ENCODE measurements at regions not wholly inside any gene's neighbourhood (a gene's known extent, or its start where the extent isn't known, plus 50 kb on each side); places are given as distances from the start of the nearest gene placed in this dataset.

DNA sequence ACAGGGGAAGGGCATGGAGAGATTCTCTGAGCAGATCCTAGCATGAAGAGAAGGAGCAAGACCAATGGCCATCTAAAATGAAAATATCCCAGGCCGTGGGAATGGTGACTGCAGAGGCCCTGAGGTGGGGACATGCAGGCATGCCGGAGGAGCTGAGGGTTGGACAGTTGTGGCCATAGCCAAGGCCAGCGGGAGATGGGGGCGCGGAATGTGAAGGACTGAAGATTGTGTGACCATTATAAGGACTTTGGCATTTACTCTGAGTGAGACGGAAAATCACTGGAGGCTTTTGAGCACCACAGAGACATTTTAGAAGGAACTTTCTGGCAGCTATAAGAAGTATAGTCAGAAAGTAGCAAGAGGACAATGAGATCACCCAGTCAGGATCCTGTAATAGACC, 341.1 kb downstream of the SFMBT2 start:
- TF ChIP-seq KAT7 (CRISPR knock-in tag; IDR thresholded peaks at IDR 0.05; ENCODE audit: borderline replicate concordance) = no peak
- TF ChIP-seq, protein P1, sequence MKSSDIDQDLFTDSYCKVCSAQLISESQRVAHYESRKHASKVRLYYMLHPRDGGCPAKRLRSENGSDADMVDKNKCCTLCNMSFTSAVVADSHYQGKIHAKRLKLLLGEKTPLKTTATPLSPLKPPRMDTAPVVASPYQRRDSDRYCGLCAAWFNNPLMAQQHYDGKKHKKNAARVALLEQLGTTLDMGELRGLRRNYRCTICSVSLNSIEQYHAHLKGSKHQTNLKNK (CRISPR knock-in tag; IDR thresholded peaks at IDR 0.05) = no peak
- no peak for TF ChIP-seq ZNF138 (CRISPR knock-in tag; conservative IDR thresholded peaks at IDR 0.05)
- no peak for TF ChIP-seq RELA (CRISPR knock-in tag; IDR thresholded peaks at IDR 0.05; ENCODE audit: borderline replicate concordance)
- TF ChIP-seq TEAD4 (CRISPR knock-in tag; IDR thresholded peaks at IDR 0.05) = no peak
- TF ChIP-seq, protein P2, sequence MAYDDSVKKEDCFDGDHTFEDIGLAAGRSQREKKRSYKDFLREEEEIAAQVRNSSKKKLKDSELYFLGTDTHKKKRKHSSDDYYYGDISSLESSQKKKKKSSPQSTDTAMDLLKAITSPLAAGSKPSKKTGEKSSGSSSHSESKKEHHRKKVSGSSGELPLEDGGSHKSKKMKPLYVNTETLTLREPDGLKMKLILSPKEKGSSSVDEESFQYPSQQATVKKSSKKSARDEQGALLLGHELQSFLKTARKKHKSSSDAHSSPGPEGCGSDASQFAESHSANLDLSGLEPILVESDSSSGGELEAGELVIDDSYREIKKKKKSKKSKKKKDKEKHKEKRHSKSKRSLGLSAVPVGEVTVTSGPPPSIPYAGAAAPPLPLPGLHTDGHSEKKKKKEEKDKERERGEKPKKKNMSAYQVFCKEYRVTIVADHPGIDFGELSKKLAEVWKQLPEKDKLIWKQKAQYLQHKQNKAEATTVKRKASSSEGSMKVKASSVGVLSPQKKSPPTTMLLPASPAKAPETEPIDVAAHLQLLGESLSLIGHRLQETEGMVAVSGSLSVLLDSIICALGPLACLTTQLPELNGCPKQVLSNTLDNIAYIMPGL (CRISPR knock-in tag; IDR thresholded peaks at IDR 0.05) = no peak
- TF ChIP-seq SP1 (CRISPR knock-in tag; conservative IDR thresholded peaks at IDR 0.05) = no peak
- TF ChIP-seq FOXP1 (CRISPR knock-in tag; IDR thresholded peaks at IDR 0.05; ENCODE audit: borderline replicate concordance) = no peak
- TF ChIP-seq CREB1 (CRISPR knock-in tag; IDR thresholded peaks at IDR 0.05) = no peak
- TF ChIP-seq, protein P3, sequence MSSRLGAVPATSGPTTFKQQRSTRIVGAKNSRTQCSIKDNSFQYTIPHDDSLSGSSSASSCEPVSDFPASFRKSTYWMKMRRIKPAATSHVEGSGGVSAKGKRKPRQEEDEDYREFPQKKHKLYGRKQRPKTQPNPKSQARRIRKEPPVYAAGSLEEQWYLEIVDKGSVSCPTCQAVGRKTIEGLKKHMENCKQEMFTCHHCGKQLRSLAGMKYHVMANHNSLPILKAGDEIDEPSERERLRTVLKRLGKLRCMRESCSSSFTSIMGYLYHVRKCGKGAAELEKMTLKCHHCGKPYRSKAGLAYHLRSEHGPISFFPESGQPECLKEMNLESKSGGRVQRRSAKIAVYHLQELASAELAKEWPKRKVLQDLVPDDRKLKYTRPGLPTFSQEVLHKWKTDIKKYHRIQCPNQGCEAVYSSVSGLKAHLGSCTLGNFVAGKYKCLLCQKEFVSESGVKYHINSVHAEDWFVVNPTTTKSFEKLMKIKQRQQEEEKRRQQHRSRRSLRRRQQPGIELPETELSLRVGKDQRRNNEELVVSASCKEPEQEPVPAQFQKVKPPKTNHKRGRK (CRISPR knock-in tag; IDR thresholded peaks at IDR 0.05; ENCODE audit: borderline replicate concordance) = no peak
- TF ChIP-seq, protein P4, sequence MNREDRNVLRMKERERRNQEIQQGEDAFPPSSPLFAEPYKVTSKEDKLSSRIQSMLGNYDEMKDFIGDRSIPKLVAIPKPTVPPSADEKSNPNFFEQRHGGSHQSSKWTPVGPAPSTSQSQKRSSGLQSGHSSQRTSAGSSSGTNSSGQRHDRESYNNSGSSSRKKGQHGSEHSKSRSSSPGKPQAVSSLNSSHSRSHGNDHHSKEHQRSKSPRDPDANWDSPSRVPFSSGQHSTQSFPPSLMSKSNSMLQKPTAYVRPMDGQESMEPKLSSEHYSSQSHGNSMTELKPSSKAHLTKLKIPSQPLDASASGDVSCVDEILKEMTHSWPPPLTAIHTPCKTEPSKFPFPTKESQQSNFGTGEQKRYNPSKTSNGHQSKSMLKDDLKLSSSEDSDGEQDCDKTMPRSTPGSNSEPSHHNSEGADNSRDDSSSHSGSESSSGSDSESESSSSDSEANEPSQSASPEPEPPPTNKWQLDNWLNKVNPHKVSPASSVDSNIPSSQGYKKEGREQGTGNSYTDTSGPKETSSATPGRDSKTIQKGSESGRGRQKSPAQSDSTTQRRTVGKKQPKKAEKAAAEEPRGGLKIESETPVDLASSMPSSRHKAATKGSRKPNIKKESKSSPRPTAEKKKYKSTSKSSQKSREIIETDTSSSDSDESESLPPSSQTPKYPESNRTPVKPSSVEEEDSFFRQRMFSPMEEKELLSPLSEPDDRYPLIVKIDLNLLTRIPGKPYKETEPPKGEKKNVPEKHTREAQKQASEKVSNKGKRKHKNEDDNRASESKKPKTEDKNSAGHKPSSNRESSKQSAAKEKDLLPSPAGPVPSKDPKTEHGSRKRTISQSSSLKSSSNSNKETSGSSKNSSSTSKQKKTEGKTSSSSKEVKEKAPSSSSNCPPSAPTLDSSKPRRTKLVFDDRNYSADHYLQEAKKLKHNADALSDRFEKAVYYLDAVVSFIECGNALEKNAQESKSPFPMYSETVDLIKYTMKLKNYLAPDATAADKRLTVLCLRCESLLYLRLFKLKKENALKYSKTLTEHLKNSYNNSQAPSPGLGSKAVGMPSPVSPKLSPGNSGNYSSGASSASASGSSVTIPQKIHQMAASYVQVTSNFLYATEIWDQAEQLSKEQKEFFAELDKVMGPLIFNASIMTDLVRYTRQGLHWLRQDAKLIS (CRISPR knock-in tag; IDR thresholded peaks at IDR 0.05; ENCODE audit: borderline replicate concordance) = no peak
- CTCF ChIA-PET = no interaction called here
- no peak overlapping the region for H3K4me3 Mint-ChIP-seq
- POLR2A ChIA-PET = interaction anchor here (0.6 kb wide), 1 partner anchor 38 kb away, joined by 6 read pairs; no protein-coding TSS in a partner anchor
- H3K4me1 Mint-ChIP-seq = no peaks in the 10 kb centered on the region
- H3K27ac Mint-ChIP-seq = no peak overlapping the region
- no peak for DNase-seq (ENCODE audit: low spot score)
- no peaks in the 10 kb centered on the region for H3K27me3 Mint-ChIP-seq (ENCODE audit: low read depth)
- no peaks in the 10 kb centered on the region for H3K36me3 Mint-ChIP-seq
- ATAC-seq = no peak
- peaks cover 8% of the 10 kb centered on the region; the same call in 1 of the 2 replicates for H3K9me3 Mint-ChIP-seq

DNA sequence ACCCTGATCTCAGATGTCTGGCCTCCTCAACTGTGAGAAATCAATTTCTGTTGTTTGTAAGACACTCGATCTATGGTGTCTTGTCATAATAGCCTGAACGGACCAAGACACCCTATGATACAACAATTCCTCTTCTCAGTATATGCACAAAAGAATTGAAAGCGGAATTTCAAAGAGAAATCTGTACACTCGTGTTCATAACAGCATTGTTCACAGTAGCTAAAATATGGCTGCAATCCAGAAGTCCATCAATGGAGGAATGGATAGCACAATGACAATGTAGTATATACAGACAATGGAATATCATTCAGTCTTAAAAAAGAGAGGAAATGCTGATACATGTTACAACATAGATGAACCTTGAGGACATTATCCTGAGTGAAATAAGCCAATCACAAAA, 354.6 kb downstream of the SFMBT2 start:
- H3K4me3 Mint-ChIP-seq = no peak overlapping the region
- DNase-seq (ENCODE audit: low spot score) (no peak), ATAC-seq (no peak)
- ChIA-PET CTCF (no interaction called here), POLR2A (no interaction called here)
- H3K27me3 Mint-ChIP-seq (ENCODE audit: low read depth) = no peaks in the 10 kb centered on the region
- H3K9me3 Mint-ChIP-seq = peaks cover 5% of the 10 kb centered on the region; the same call in 1 of the 2 replicates
- H3K4me1 Mint-ChIP-seq = peaks cover 11% of the 10 kb centered on the region
- no peak overlapping the region for H3K27ac Mint-ChIP-seq
- H3K36me3 Mint-ChIP-seq = no peaks in the 10 kb centered on the region
- TF ChIP-seq IRF2 (CRISPR knock-in tag; IDR thresholded peaks at IDR 0.05; ENCODE audit: borderline replicate concordance, low read depth) = no peak
- no peak for TF ChIP-seq TEAD1 (CRISPR knock-in tag; IDR thresholded peaks at IDR 0.05)
- TF ChIP-seq CREM (CRISPR knock-in tag; IDR thresholded peaks at IDR 0.05) = no peak
- TF ChIP-seq NR3C1 (CRISPR knock-in tag; conservative IDR thresholded peaks at IDR 0.05; ENCODE audit: low read depth) = no peak
- TF ChIP-seq, protein P5, sequence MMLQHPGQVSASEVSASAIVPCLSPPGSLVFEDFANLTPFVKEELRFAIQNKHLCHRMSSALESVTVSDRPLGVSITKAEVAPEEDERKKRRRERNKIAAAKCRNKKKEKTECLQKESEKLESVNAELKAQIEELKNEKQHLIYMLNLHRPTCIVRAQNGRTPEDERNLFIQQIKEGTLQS (CRISPR knock-in tag; conservative IDR thresholded peaks at IDR 0.05) = no peak
- TF ChIP-seq, protein P6, sequence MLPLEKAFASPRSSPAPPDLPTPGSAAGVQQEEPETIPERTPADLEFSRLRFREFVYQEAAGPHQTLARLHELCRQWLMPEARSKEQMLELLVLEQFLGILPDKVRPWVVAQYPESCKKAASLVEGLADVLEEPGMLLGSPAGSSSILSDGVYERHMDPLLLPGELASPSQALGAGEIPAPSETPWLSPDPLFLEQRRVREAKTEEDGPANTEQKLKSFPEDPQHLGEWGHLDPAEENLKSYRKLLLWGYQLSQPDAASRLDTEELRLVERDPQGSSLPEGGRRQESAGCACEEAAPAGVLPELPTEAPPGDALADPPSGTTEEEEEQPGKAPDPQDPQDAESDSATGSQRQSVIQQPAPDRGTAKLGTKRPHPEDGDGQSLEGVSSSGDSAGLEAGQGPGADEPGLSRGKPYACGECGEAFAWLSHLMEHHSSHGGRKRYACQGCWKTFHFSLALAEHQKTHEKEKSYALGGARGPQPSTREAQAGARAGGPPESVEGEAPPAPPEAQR (CRISPR knock-in tag; IDR thresholded peaks at IDR 0.05) = no peak
- TF ChIP-seq SOX15 (CRISPR knock-in tag; IDR thresholded peaks at IDR 0.05) = no peak
- TF ChIP-seq MYBL2 (CRISPR knock-in tag; IDR thresholded peaks at IDR 0.05) = no peak
- TF ChIP-seq ESRRA (CRISPR knock-in tag; IDR thresholded peaks at IDR 0.05; ENCODE audit: borderline replicate concordance) = no peak
- TF ChIP-seq, protein P7, sequence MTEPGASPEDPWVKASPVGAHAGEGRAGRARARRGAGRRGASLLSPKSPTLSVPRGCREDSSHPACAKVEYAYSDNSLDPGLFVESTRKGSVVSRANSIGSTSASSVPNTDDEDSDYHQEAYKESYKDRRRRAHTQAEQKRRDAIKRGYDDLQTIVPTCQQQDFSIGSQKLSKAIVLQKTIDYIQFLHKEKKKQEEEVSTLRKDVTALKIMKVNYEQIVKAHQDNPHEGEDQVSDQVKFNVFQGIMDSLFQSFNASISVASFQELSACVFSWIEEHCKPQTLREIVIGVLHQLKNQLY (CRISPR knock-in tag; IDR thresholded peaks at IDR 0.05) = no peak
- TF ChIP-seq, protein P8, sequence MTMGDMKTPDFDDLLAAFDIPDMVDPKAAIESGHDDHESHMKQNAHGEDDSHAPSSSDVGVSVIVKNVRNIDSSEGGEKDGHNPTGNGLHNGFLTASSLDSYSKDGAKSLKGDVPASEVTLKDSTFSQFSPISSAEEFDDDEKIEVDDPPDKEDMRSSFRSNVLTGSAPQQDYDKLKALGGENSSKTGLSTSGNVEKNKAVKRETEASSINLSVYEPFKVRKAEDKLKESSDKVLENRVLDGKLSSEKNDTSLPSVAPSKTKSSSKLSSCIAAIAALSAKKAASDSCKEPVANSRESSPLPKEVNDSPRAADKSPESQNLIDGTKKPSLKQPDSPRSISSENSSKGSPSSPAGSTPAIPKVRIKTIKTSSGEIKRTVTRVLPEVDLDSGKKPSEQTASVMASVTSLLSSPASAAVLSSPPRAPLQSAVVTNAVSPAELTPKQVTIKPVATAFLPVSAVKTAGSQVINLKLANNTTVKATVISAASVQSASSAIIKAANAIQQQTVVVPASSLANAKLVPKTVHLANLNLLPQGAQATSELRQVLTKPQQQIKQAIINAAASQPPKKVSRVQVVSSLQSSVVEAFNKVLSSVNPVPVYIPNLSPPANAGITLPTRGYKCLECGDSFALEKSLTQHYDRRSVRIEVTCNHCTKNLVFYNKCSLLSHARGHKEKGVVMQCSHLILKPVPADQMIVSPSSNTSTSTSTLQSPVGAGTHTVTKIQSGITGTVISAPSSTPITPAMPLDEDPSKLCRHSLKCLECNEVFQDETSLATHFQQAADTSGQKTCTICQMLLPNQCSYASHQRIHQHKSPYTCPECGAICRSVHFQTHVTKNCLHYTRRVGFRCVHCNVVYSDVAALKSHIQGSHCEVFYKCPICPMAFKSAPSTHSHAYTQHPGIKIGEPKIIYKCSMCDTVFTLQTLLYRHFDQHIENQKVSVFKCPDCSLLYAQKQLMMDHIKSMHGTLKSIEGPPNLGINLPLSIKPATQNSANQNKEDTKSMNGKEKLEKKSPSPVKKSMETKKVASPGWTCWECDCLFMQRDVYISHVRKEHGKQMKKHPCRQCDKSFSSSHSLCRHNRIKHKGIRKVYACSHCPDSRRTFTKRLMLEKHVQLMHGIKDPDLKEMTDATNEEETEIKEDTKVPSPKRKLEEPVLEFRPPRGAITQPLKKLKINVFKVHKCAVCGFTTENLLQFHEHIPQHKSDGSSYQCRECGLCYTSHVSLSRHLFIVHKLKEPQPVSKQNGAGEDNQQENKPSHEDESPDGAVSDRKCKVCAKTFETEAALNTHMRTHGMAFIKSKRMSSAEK (CRISPR knock-in tag; IDR thresholded peaks at IDR 0.05; ENCODE audit: borderline replicate concordance) = no peak
